ENCODE measurements at regions not wholly inside any gene's neighbourhood (a gene's known extent, or its start where the extent isn't known, plus 50 kb on each side); places are given as distances from the start of the nearest gene placed in this dataset.

DNA sequence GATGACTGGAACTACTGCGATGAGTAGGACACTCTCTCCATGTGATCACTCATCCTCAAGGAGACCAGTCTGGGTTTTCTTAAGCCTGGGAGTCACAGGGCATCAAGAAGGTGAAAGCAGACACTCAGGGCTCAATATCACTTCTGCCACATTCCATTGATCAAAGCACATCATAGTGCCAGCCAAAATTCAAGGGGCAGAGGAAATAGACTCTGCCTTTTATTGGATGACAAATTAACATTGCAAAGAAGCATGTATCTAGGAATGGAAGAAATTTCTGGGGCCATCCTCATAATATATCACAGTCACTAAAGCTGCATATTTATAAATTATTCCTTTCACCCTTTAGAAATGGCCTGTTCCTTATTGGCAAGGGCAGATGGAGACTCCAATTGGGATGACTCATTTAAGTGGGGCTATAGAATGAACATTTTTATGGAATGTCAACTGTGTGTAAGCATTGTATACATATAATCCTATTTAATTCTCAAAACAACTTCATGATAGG lies 114.8 kb upstream of the CDC42EP3 start:
- Histone ChIP-seq H3K27me3 (ENCODE audit: insufficient read depth, low read depth) (no peaks in the 10 kb centered on the region), H3K9me3 (ENCODE audit: insufficient read depth, low read depth) (peaks cover 15% of the 10 kb centered on the region), H3K27ac (no peak overlapping the region), H3K4me3 (no peak overlapping the region), H3K36me3 (ENCODE audit: low read depth) (no peaks in the 10 kb centered on the region), H3K4me2 (no peak overlapping the region), H4K20me1 (ENCODE audit: insufficient read depth) (no peaks in the 10 kb centered on the region), H3K79me2 (ENCODE audit: low read depth) (no peaks in the 10 kb centered on the region), H3K4me1 (replicated peaks; ENCODE audit: insufficient read depth) (peaks cover 6% of the 10 kb centered on the region), H3K9me2 (ENCODE audit: insufficient read depth) (no peaks in the 10 kb centered on the region), H2AFZ (no peak overlapping the region), H3F3A (ENCODE audit: insufficient read depth, low read depth) (0 out of 2 replicates have a peak, but pooled peaks cover under 1% of the 10 kb centered on the region)
- no peak for DNase-seq
- TF ChIP-seq EZH2 (IDR thresholded peaks at IDR 0.05; ENCODE audit: low read depth) = no peak
- TF ChIP-seq, protein P1, sequence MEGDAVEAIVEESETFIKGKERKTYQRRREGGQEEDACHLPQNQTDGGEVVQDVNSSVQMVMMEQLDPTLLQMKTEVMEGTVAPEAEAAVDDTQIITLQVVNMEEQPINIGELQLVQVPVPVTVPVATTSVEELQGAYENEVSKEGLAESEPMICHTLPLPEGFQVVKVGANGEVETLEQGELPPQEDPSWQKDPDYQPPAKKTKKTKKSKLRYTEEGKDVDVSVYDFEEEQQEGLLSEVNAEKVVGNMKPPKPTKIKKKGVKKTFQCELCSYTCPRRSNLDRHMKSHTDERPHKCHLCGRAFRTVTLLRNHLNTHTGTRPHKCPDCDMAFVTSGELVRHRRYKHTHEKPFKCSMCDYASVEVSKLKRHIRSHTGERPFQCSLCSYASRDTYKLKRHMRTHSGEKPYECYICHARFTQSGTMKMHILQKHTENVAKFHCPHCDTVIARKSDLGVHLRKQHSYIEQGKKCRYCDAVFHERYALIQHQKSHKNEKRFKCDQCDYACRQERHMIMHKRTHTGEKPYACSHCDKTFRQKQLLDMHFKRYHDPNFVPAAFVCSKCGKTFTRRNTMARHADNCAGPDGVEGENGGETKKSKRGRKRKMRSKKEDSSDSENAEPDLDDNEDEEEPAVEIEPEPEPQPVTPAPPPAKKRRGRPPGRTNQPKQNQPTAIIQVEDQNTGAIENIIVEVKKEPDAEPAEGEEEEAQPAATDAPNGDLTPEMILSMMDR (conservative IDR thresholded peaks at IDR 0.05) = no peak
- intact Hi-C loops (cut with micrococcal nuclease; ENCODE audit: unreplicated experiment) = no loop called here
- BruUV-seq (replicated peaks) = no TSS peak
- POLR2A ChIA-PET (ENCODE audit: unreplicated experiment) = no interaction called here
- CTCF ChIA-PET = no interaction called here

DNA sequence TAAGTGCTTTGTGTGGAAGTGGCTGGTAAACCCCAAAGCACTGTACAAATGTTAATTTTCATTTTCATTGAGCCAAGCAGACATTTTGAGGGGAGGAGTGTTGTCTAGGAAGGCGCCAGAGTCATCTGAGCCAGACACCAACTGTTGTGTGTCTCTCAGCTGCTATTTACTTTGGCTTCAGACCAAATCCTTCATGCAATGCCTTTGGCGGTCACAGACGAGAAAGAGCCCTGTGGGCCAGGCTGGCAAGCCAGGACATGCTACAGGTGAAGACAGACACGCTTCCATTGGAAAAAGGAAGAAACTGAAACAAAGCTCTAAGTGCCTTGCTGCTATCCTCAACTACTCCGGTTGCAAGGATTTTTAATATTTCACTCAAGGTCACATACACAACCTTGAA lies 115.4 kb upstream of the CDC42EP3 start:
- Histone ChIP-seq H3K4me2 (no peak overlapping the region), H3K79me2 (ENCODE audit: low read depth) (no peaks in the 10 kb centered on the region), H3K27me3 (ENCODE audit: insufficient read depth, low read depth) (no peaks in the 10 kb centered on the region), H2AFZ (no peak overlapping the region), H4K20me1 (ENCODE audit: insufficient read depth) (no peaks in the 10 kb centered on the region), H3K36me3 (ENCODE audit: low read depth) (no peaks in the 10 kb centered on the region), H3K4me1 (replicated peaks; ENCODE audit: insufficient read depth) (no peaks in the 10 kb centered on the region), H3K4me3 (no peak overlapping the region), H3K9me3 (ENCODE audit: insufficient read depth, low read depth) (peaks cover 15% of the 10 kb centered on the region), H3K27ac (no peak overlapping the region), H3F3A (ENCODE audit: insufficient read depth, low read depth) (no peaks in the 10 kb centered on the region), H3K9me2 (ENCODE audit: insufficient read depth) (no peaks in the 10 kb centered on the region)
- TF ChIP-seq EZH2 (IDR thresholded peaks at IDR 0.05; ENCODE audit: low read depth) = no peak
- TF ChIP-seq, protein P1 (conservative IDR thresholded peaks at IDR 0.05) = no peak
- no TSS peak for BruUV-seq (replicated peaks)
- POLR2A ChIA-PET (ENCODE audit: unreplicated experiment) = no interaction called here
- no peak for DNase-seq
- intact Hi-C loops (cut with micrococcal nuclease; ENCODE audit: unreplicated experiment) = no loop called here
- CTCF ChIA-PET = no interaction called here

DNA sequence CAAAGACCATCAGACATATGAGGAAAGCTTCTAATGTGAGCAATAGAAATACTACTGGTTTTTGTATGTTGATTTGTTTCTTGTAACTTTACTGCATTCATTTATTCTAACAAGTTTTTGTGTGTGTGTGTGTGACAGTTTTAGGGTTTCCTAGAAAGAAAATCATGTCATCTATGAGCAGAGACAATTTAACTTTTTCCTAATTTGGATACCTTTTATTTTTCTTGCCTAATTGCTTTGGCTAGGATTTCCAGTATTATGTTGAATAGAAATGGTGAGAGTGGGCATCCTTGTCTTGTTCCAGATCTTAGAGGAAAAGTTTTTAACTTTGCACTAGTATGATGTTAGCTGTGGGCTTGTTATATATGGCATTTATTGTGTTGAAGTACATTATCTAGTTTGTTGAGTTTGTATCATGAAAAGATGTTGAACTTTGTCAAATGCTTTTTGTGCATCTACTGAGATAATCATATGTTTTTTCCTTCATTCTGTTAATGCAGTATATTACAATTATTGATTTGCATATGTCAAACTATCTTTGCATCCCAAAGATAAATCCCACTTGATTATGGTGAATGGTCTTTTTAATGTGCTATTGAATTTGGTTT lies 117.3 kb upstream of the CDC42EP3 start:
- CTCF ChIA-PET = no interaction called here
- intact Hi-C loops (cut with micrococcal nuclease; ENCODE audit: unreplicated experiment) = no loop called here

DNA sequence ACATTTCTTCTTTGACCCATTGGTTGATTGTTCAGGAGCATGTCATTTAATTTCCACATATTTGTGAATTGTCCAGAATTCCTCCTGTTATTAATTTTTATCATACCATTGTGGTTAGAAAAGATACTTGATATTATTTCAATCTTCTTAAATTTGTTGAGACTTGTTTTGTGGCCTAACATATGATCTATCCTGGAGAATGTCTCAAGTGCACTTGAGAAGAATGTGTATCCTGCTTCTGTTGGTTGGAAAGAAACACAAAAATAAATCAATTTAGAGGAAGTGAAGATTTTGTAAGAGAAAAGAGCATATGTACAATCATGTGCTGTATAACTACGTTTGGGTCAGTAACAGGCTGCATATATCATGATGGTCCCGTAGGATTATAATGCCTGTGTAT lies 118.6 kb upstream of the CDC42EP3 start:
- Histone ChIP-seq H3K9me2 (ENCODE audit: insufficient read depth) (no peaks in the 10 kb centered on the region), H4K20me1 (ENCODE audit: insufficient read depth) (no peaks in the 10 kb centered on the region), H3K4me1 (replicated peaks; ENCODE audit: insufficient read depth) (0 out of 2 replicates have a peak, but pooled peaks cover 5% of the 10 kb centered on the region), H2AFZ (no peak overlapping the region), H3K9me3 (ENCODE audit: insufficient read depth, low read depth) (peaks cover 15% of the 10 kb centered on the region), H3K4me3 (no peak overlapping the region), H3K27ac (no peak overlapping the region), H3K79me2 (ENCODE audit: low read depth) (no peaks in the 10 kb centered on the region), H3K4me2 (no peak overlapping the region), H3K27me3 (ENCODE audit: insufficient read depth, low read depth) (no peaks in the 10 kb centered on the region), H3F3A (ENCODE audit: insufficient read depth, low read depth) (no peaks in the 10 kb centered on the region), H3K36me3 (ENCODE audit: low read depth) (no peaks in the 10 kb centered on the region)
- intact Hi-C loops (cut with micrococcal nuclease; ENCODE audit: unreplicated experiment) = no loop called here
- no peak for DNase-seq
- no TSS peak for BruUV-seq (replicated peaks)
- ChIA-PET CTCF (no interaction called here), POLR2A (ENCODE audit: unreplicated experiment) (no interaction called here)
- TF ChIP-seq EZH2 (IDR thresholded peaks at IDR 0.05; ENCODE audit: low read depth) = no peak
- TF ChIP-seq, protein P1 (conservative IDR thresholded peaks at IDR 0.05) = no peak

More for the DNA sequence above, 117.3 kb upstream of the CDC42EP3 start:
- no peaks in the 10 kb centered on the region for H3K9me2 ChIP-seq (ENCODE audit: insufficient read depth)
- no peaks in the 10 kb centered on the region for H3K4me1 ChIP-seq (replicated peaks; ENCODE audit: insufficient read depth)
- no peaks in the 10 kb centered on the region for H3K27me3 ChIP-seq (ENCODE audit: insufficient read depth, low read depth)
- H3K4me2 ChIP-seq = no peak overlapping the region
- H3K4me3 ChIP-seq = no peak overlapping the region
- no peaks in the 10 kb centered on the region for H3K79me2 ChIP-seq (ENCODE audit: low read depth)
- BruUV-seq (replicated peaks) = no TSS peak
- no peak for DNase-seq
- POLR2A ChIA-PET (ENCODE audit: unreplicated experiment) = no interaction called here
- H4K20me1 ChIP-seq (ENCODE audit: insufficient read depth) = no peaks in the 10 kb centered on the region
- H3K36me3 ChIP-seq (ENCODE audit: low read depth) = no peaks in the 10 kb centered on the region
- H3F3A ChIP-seq (ENCODE audit: insufficient read depth, low read depth) = no peaks in the 10 kb centered on the region
- no peak overlapping the region for H3K27ac ChIP-seq
- H3K9me3 ChIP-seq (ENCODE audit: insufficient read depth, low read depth) = peaks cover 15% of the 10 kb centered on the region
- no peak for TF ChIP-seq EZH2 (IDR thresholded peaks at IDR 0.05; ENCODE audit: low read depth)
- no peak overlapping the region for H2AFZ ChIP-seq
